Gastrocnemius medialis (tissue), 4 donors: ENCODE measurements at regions not wholly inside any gene's neighbourhood (a gene's known extent, or its start where the extent isn't known, plus 50 kb on each side); places are given as distances from the start of the nearest gene placed in this dataset.

ENCODE experiments used
- ATAC-seq, 2 donors: fragments of 150-250 bp; one replicate each; pipeline ENCODE4 v1.9.1; 2016
- DNase-seq, 2 donors: peaks; one replicate each; pipeline ENCODE4 v3.0.0-alpha.2; 2019
- H3K27ac ChIP-seq, 4 donors: fragments of 200-600 bp; sonication (generic); 1 replicate in 1 of 4; 2 replicates in 3 of 4; pipeline ENCODE4 v1.5.1; 2016 to 2018; ENCODE audit warnings: mild to moderate bottlenecking in 2 of 4, moderate library complexity in 1 of 4
- H3K27me3 ChIP-seq, 3 donors: fragments of 200-600 bp; sonication (generic) in 2 of 3; 1 replicate in 1 of 3; 2 replicates in 2 of 3; pipeline versions ENCODE4 v1.5.1 to v1.6.0; 2016 to 2019; ENCODE audit warnings: mild to moderate bottlenecking in 1 of 3, moderate library complexity in 1 of 3
- H3K36me3 ChIP-seq, 2 donors: fragments of 200-600 bp; sonication (generic) in 1 of 2; one replicate each; pipeline ENCODE4 v1.5.1; 2017 to 2018
- H3K4me1 ChIP-seq, 2 donors: fragments of 200-600 bp; sonication (generic) in 1 of 2; one replicate each; pipeline ENCODE4 v1.5.1; 2016 to 2017; ENCODE audit warnings: mild to moderate bottlenecking in 2 of 2
- H3K4me3 ChIP-seq, 4 donors: fragments of 200-600 bp; sonication (generic) in 3 of 4; 1 replicate in 1 of 4; 2 replicates in 3 of 4; pipeline ENCODE4 v1.5.1; 2016 to 2019; ENCODE audit warnings: mild to moderate bottlenecking in 2 of 4
- H3K9me3 ChIP-seq, 3 donors: fragments of 200-600 bp; sonication (generic) in 2 of 3; 1 replicate in 1 of 3; 2 replicates in 2 of 3; pipeline ENCODE4 v1.5.1; 2016 to 2019
- CTCF ChIP-seq, 5 experiments: fragments of 450-650 bp in 3 of 5; fragments of 200-600 bp in 2 of 5; sonication (generic) in 2 of 5; IDR thresholded peaks in 4 of 5; conservative IDR thresholded peaks in 1 of 5; 1 replicate in 4 of 5; 2 replicates in 1 of 5; pipeline ENCODE4 v1.5.1; 2016 to 2019; ENCODE audit warnings: antibody characterized with exemption in 5 of 5, mild to moderate bottlenecking in 3 of 5, moderate library complexity in 3 of 5
- POLR2A ChIP-seq, 2 donors: fragments of 450-650 bp; IDR thresholded peaks; one replicate each; pipeline ENCODE4 v1.6.1; 2017; ENCODE audit warnings: antibody characterized with exemption in 2 of 2, mild to moderate bottlenecking in 2 of 2, moderate library complexity in 2 of 2
- in situ Hi-C, 4 donors: fragments of 200-750 bp; cut with MboI; loops; one replicate each; pipeline versions ENCODE4 v1.15.0 to v1.8.0; 2017; ENCODE audit warnings: low sequenced_read_pairs in 4 of 4
- intact Hi-C: fragments of 100-400 bp; cut with DNase I; formaldehyde crosslinking; loops from one replicate; pipeline ENCODE4 v1.15.1; 2023; ENCODE audit warnings: low total_unique reads

DNA sequence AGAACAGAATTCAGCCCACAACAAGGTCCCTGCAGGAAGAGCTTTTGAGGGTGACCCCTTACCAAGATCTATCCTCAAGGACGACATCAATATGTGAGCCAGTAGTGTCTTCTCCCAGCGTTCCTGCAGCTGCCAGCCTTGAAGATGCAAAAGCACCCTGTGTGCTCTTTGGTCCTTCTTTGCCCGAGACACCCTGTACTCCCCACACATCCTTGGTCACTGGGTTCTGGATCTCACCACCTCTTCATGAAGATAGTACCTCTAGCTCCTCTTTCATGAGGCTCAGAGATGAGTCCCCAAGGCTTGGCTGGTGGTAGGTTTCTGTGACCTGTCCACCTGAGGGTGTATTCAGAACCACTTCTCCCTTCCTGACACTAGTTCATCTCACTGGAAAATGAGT lies 259.6 kb upstream of the FOXQ1 start:
- Histone ChIP-seq H3K27ac (no peak overlapping the region), H3K4me1 (no peaks in the 10 kb centered on the region), H3K27me3 (no peaks in the 10 kb centered on the region), H3K36me3 (no peaks in the 10 kb centered on the region), H3K4me3 (no peak overlapping the region), H3K9me3 (no peaks in the 10 kb centered on the region)
- no peak for TF ChIP-seq POLR2A (IDR thresholded peaks at IDR 0.05)
- no peak for TF ChIP-seq CTCF (IDR thresholded peaks at IDR 0.05 in 4 of 5, conservative IDR thresholded peaks at IDR 0.05 in 1 of 5)
- ATAC-seq (no peak), DNase-seq (no peak)
- in situ Hi-C loops (no loop called here), intact Hi-C loops (no loop called here)

- in situ Hi-C loops: no loop called here
- no peak overlapping the region for H3K4me3 ChIP-seq
- H3K36me3 ChIP-seq: no peaks in the 10 kb centered on the region
These were observed 262.0 kb upstream of the FOXQ1 start for GRCh38 chr6:1049900-1050299.

DNA sequence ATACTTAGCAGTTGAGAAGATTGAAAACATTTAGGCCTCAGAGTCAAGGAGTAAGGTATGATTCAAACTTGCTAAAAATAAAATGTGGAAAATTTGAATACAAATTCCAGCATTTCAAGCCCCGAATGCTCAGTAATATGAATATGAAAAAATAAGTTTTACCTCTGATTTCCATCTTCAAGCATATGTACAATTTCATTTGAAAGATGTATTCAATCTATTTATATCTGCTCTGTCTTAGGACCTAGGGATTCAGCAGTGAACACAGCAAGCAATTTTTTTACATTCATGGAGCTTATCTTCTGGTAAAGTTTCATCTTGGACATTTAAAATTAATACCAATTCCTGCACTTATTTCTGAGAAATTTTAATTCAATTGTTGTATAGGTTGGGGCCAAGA lies 262.7 kb upstream of the FOXQ1 start:
- no peaks in the 10 kb centered on the region for H3K4me1 ChIP-seq
- H3K27ac ChIP-seq: no peak overlapping the region
- in situ Hi-C loops: no loop called here
- H3K9me3 ChIP-seq: no peaks in the 10 kb centered on the region
- ATAC-seq (no peak), DNase-seq (no peak)
- intact Hi-C loops: no loop called here
- H3K4me3 ChIP-seq: no peak overlapping the region
- TF ChIP-seq POLR2A (IDR thresholded peaks at IDR 0.05) (no peak), CTCF (IDR thresholded peaks at IDR 0.05 in 4 of 5, conservative IDR thresholded peaks at IDR 0.05 in 1 of 5) (no peak)
- H3K27me3 ChIP-seq: no peaks in the 10 kb centered on the region
- no peaks in the 10 kb centered on the region for H3K36me3 ChIP-seq

More at GRCh38 chr6:1049900-1050299, 262.0 kb upstream of the FOXQ1 start:
- intact Hi-C loops: no loop called here
- no peaks in the 10 kb centered on the region for H3K27me3 ChIP-seq
- ATAC-seq: no peak
- no peaks in the 10 kb centered on the region for H3K9me3 ChIP-seq
- no peak for DNase-seq
- H3K4me1 ChIP-seq: no peaks in the 10 kb centered on the region
- no peak overlapping the region for H3K27ac ChIP-seq
- TF ChIP-seq POLR2A (IDR thresholded peaks at IDR 0.05) (no peak), CTCF (IDR thresholded peaks at IDR 0.05 in 4 of 5, conservative IDR thresholded peaks at IDR 0.05 in 1 of 5) (no peak)

- no peak overlapping the region for H3K4me3 ChIP-seq
- no peak for ATAC-seq
These were observed 263.8 kb upstream of the FOXQ1 start for GRCh38 chr6:1047981-1048541.

More at GRCh38 chr6:1047981-1048541, 263.8 kb upstream of the FOXQ1 start:
- no peaks in the 10 kb centered on the region for H3K36me3 ChIP-seq
- intact Hi-C loops (no loop called here), in situ Hi-C loops (no loop called here)
- H3K27ac ChIP-seq: no peak overlapping the region
- H3K27me3 ChIP-seq: peaks cover 0 to 4% (median 0%) of the 10 kb centered on the region in 3 donors
- no peaks in the 10 kb centered on the region for H3K9me3 ChIP-seq
- H3K4me1 ChIP-seq: no peaks in the 10 kb centered on the region
- no peak for TF ChIP-seq POLR2A (IDR thresholded peaks at IDR 0.05)
- no peak for TF ChIP-seq CTCF (IDR thresholded peaks at IDR 0.05 in 4 of 5, conservative IDR thresholded peaks at IDR 0.05 in 1 of 5)
- DNase-seq: no peak
